ENCODE measurements at regions not wholly inside any gene's neighbourhood (a gene's known extent, or its start where the extent isn't known, plus 50 kb on each side); places are given as distances from the start of the nearest gene placed in this dataset.

GRCh38 chr4:60019180-60019579 is 1180.9 kb upstream of the ADGRL3 start:
- no peak for TF ChIP-seq HDAC6 (IDR thresholded peaks at IDR 0.05; ENCODE audit: low read depth, low read length)
- TF ChIP-seq MXI1 (IDR thresholded peaks at IDR 0.05; ENCODE audit: borderline replicate concordance, low read depth, low read length) = no peak
